ENCODE measurements at regions not wholly inside any gene's neighbourhood (a gene's known extent, or its start where the extent isn't known, plus 50 kb on each side); places are given as distances from the start of the nearest gene placed in this dataset.

- no peak for TF ChIP-seq GTF3C2 (IDR thresholded peaks at IDR 0.05; ENCODE audit: borderline replicate concordance, extremely low read depth, insufficient read length)
- no peak for TF ChIP-seq ID3 (CRISPR knock-in tag; IDR thresholded peaks at IDR 0.05)
- TF ChIP-seq ID3 (tag; IDR thresholded peaks at IDR 0.05), result no peak
- no peak for TF ChIP-seq ZSCAN29 (IDR thresholded peaks at IDR 0.05)
- TF ChIP-seq SMARCC2 (IDR thresholded peaks at IDR 0.05; ENCODE audit: low read depth), result no peak
- TF ChIP-seq SAFB (IDR thresholded peaks at IDR 0.05; ENCODE audit: borderline replicate concordance, low read depth, low read length), result no peak
- no peak for TF ChIP-seq CGGBP1 (CRISPR knock-in tag; IDR thresholded peaks at IDR 0.05)
- TF ChIP-seq ZNF24 (IDR thresholded peaks at IDR 0.05), result no peak
- no peak for TF ChIP-seq DNMT1 (IDR thresholded peaks at IDR 0.05)
- no peak for TF ChIP-seq DMBX1 (CRISPR knock-in tag; IDR thresholded peaks at IDR 0.05; ENCODE audit: borderline replicate concordance)
- TF ChIP-seq PTBP1 (IDR thresholded peaks at IDR 0.05; ENCODE audit: low read depth, low read length), result no peak
- no peak for TF ChIP-seq ZNF431 (CRISPR knock-in tag; IDR thresholded peaks at IDR 0.05)
- TF ChIP-seq ZNF398 (CRISPR knock-in tag; IDR thresholded peaks at IDR 0.05), result no peak
- TF ChIP-seq IFI16 (CRISPR knock-in tag; IDR thresholded peaks at IDR 0.05), result no peak
These were observed 1498.2 kb upstream of the B3GALT2 start (continued) for GRCh38 chr1:194684636-194685035.

All from K562 (cell line).